Stomach smooth muscle (tissue), 2 donors: ENCODE measurements at regions not wholly inside any gene's neighbourhood (a gene's known extent, or its start where the extent isn't known, plus 50 kb on each side); places are given as distances from the start of the nearest gene placed in this dataset.

Source experiments
- H3K27ac ChIP-seq: one replicate; pipeline ENCODE4 v1.7.0; 2013; ENCODE audit warnings: mild to moderate bottlenecking, low read length, inconsistent platforms
- H3K27me3 ChIP-seq, 2 donors: one replicate each; pipeline ENCODE4 v1.7.0; 2013; ENCODE audit warnings: low read length in 2 of 2; ENCODE audit not compliant: insufficient read depth in 2 of 2, control insufficient read depth in 1 of 2
- H3K36me3 ChIP-seq, 2 donors: one replicate each; pipeline ENCODE4 v1.7.0; 2013; ENCODE audit warnings: low read length in 2 of 2; ENCODE audit not compliant: control insufficient read depth in 2 of 2, insufficient read depth in 2 of 2
- H3K4me1 ChIP-seq: one replicate; pipeline ENCODE4 v1.7.0; 2013; ENCODE audit warnings: low read length; ENCODE audit not compliant: control insufficient read depth, insufficient read depth
- H3K4me3 ChIP-seq, 2 donors: one replicate each; pipeline ENCODE4 v1.7.0; 2013; ENCODE audit warnings: low read length in 2 of 2
- H3K9ac ChIP-seq, 2 donors: one replicate each; pipeline ENCODE4 v1.7.0; 2013; ENCODE audit warnings: low read length in 2 of 2, mild to moderate bottlenecking in 1 of 2
- H3K9me3 ChIP-seq, 2 donors: one replicate each; pipeline ENCODE4 v1.7.0; 2013; ENCODE audit warnings: low read length in 2 of 2; ENCODE audit not compliant: control insufficient read depth in 2 of 2
- donor health status: healthy.
- donor health status: Pancreatic carcinoma.

GRCh38 chr3:83011481-83011880, 1250.0 kb upstream of the GBE1 start:
- Histone ChIP-seq H3K36me3 (no peaks in the 10 kb centered on the region), H3K4me3 (no peak overlapping the region), H3K4me1 (no peaks in the 10 kb centered on the region), H3K27ac (no peak overlapping the region), H3K9ac (no peak overlapping the region), H3K27me3 (no peaks in the 10 kb centered on the region), H3K9me3 (no peaks in the 10 kb centered on the region)

- Histone ChIP-seq H3K9me3 (no peaks in the 10 kb centered on the region), H3K9ac (no peak overlapping the region), H3K4me3 (no peak overlapping the region), H3K27me3 (no peaks in the 10 kb centered on the region), H3K36me3 (no peaks in the 10 kb centered on the region), H3K4me1 (no peaks in the 10 kb centered on the region), H3K27ac (no peak overlapping the region)
Observed at GRCh38 chr3:83003917-83004316, 1242.5 kb upstream of the GBE1 start.

GRCh38 chr3:83002869-83003445, 1241.5 kb upstream of the GBE1 start:
- Histone ChIP-seq H3K36me3 (no peaks in the 10 kb centered on the region), H3K9me3 (no peaks in the 10 kb centered on the region), H3K27ac (no peak overlapping the region), H3K9ac (no peak overlapping the region), H3K4me3 (no peak overlapping the region), H3K27me3 (no peaks in the 10 kb centered on the region), H3K4me1 (no peaks in the 10 kb centered on the region)

GRCh38 chr3:82999777-83000176, 1238.3 kb upstream of the GBE1 start:
- no peaks in the 10 kb centered on the region for H3K9me3 ChIP-seq
- H3K36me3 ChIP-seq = no peaks in the 10 kb centered on the region
- no peak overlapping the region for H3K4me3 ChIP-seq
- no peaks in the 10 kb centered on the region for H3K27me3 ChIP-seq
- no peak overlapping the region for H3K9ac ChIP-seq
- H3K27ac ChIP-seq = no peak overlapping the region
- H3K4me1 ChIP-seq = no peaks in the 10 kb centered on the region

GRCh38 chr3:82978368-82978767, 1216.9 kb upstream of the GBE1 start:
- H3K9me3 ChIP-seq = no peaks in the 10 kb centered on the region
- no peak overlapping the region for H3K27ac ChIP-seq
- H3K4me1 ChIP-seq = no peaks in the 10 kb centered on the region
- no peak overlapping the region for H3K4me3 ChIP-seq
- H3K27me3 ChIP-seq = no peaks in the 10 kb centered on the region
- no peaks in the 10 kb centered on the region for H3K36me3 ChIP-seq
- no peak overlapping the region for H3K9ac ChIP-seq

GRCh38 chr3:82977871-82978270, 1216.4 kb upstream of the GBE1 start:
- H3K9ac ChIP-seq = no peak overlapping the region
- no peaks in the 10 kb centered on the region for H3K27me3 ChIP-seq
- H3K27ac ChIP-seq = no peak overlapping the region
- no peaks in the 10 kb centered on the region for H3K9me3 ChIP-seq
- H3K36me3 ChIP-seq = no peaks in the 10 kb centered on the region
- no peak overlapping the region for H3K4me3 ChIP-seq
- no peaks in the 10 kb centered on the region for H3K4me1 ChIP-seq

GRCh38 chr3:82973791-82974190, 1212.3 kb upstream of the GBE1 start:
- Histone ChIP-seq H3K27ac (no peak overlapping the region), H3K4me1 (no peaks in the 10 kb centered on the region), H3K9ac (no peak overlapping the region), H3K27me3 (no peaks in the 10 kb centered on the region), H3K36me3 (no peaks in the 10 kb centered on the region), H3K9me3 (no peaks in the 10 kb centered on the region), H3K4me3 (no peak overlapping the region)

GRCh38 chr3:82960379-82960778, 1198.9 kb upstream of the GBE1 start:
- no peaks in the 10 kb centered on the region for H3K27me3 ChIP-seq
- no peak overlapping the region for H3K27ac ChIP-seq
- H3K36me3 ChIP-seq = no peaks in the 10 kb centered on the region
- no peak overlapping the region for H3K9ac ChIP-seq
- H3K4me3 ChIP-seq = no peak overlapping the region
- no peaks in the 10 kb centered on the region for H3K4me1 ChIP-seq
- H3K9me3 ChIP-seq = no peaks in the 10 kb centered on the region

GRCh38 chr3:82957696-82958095, 1196.3 kb upstream of the GBE1 start:
- no peaks in the 10 kb centered on the region for H3K4me1 ChIP-seq
- no peaks in the 10 kb centered on the region for H3K27me3 ChIP-seq
- no peak overlapping the region for H3K4me3 ChIP-seq
- H3K36me3 ChIP-seq = no peaks in the 10 kb centered on the region
- no peaks in the 10 kb centered on the region for H3K9me3 ChIP-seq
- no peak overlapping the region for H3K27ac ChIP-seq
- H3K9ac ChIP-seq = no peak overlapping the region

- Histone ChIP-seq H3K9me3 (no peaks in the 10 kb centered on the region), H3K27me3 (no peaks in the 10 kb centered on the region), H3K4me1 (no peaks in the 10 kb centered on the region), H3K36me3 (no peaks in the 10 kb centered on the region), H3K9ac (no peak overlapping the region), H3K27ac (no peak overlapping the region), H3K4me3 (no peak overlapping the region)
Observed at GRCh38 chr3:82957079-82957478, 1195.6 kb upstream of the GBE1 start.

GRCh38 chr3:82954486-82954885, 1193.0 kb upstream of the GBE1 start:
- Histone ChIP-seq H3K9me3 (no peaks in the 10 kb centered on the region), H3K4me1 (no peaks in the 10 kb centered on the region), H3K9ac (no peak overlapping the region), H3K27ac (no peak overlapping the region), H3K4me3 (no peak overlapping the region), H3K27me3 (no peaks in the 10 kb centered on the region), H3K36me3 (no peaks in the 10 kb centered on the region)
